GM23338 (cell line): ENCODE measurements at regions not wholly inside any gene's neighbourhood (a gene's known extent, or its start where the extent isn't known, plus 50 kb on each side); places are given as distances from the start of the nearest gene placed in this dataset.

Source experiments
- CTCF ChIP-seq, 2 experiments: fragments of 200-600 bp in 1 of 2; sonication (generic) in 1 of 2; conservative IDR thresholded peaks; 2 replicates each; pipeline versions ENCODE4 v1.5.1 to v1.6.1; 2016 to 2017; ENCODE audit warnings: antibody characterized with exemption in 2 of 2, low read depth in 2 of 2, mild to moderate bottlenecking in 2 of 2, moderate library complexity in 1 of 2
- ETS1 ChIP-seq: IDR thresholded peaks from 2 replicates; pipeline ENCODE4 v1.6.1; 2016; ENCODE audit warnings: antibody characterized with exemption
- EZH2 ChIP-seq: fragments of 200-600 bp; sonication (generic); IDR thresholded peaks from one replicate; pipeline ENCODE4 v1.8.0; 2017; ENCODE audit warnings: antibody characterized with exemption, mild to moderate bottlenecking, low read depth; ENCODE audit not compliant: unreplicated experiment
- EZH2phosphoT487 ChIP-seq: fragments of 200-600 bp; sonication (generic); IDR thresholded peaks from one replicate; pipeline ENCODE4 v1.8.1; 2018; ENCODE audit warnings: antibody characterized with exemption; ENCODE audit not compliant: unreplicated experiment
- JUNB ChIP-seq: IDR thresholded peaks from one replicate; pipeline ENCODE4 v1.6.1; 2016; ENCODE audit warnings: antibody characterized with exemption; ENCODE audit not compliant: unreplicated experiment
- NANOG ChIP-seq: IDR thresholded peaks from 2 replicates; pipeline ENCODE4 v1.6.1; 2016; ENCODE audit warnings: antibody characterized with exemption, borderline replicate concordance
- POLR2AphosphoS5 ChIP-seq: IDR thresholded peaks from 2 replicates; pipeline ENCODE4 v1.6.1; 2016; ENCODE audit warnings: antibody characterized with exemption, low read depth
- REST ChIP-seq: IDR thresholded peaks from one replicate; pipeline ENCODE4 v1.6.1; 2018; ENCODE audit warnings: antibody characterized with exemption; ENCODE audit not compliant: unreplicated experiment
- STAT1 ChIP-seq: IDR thresholded peaks from one replicate; pipeline ENCODE4 v1.6.1; 2016; ENCODE audit warnings: antibody characterized with exemption; ENCODE audit not compliant: unreplicated experiment

- TF ChIP-seq CTCF (conservative IDR thresholded peaks at IDR 0.05; ENCODE audit: low read depth in 2 of 2): no peak
- TF ChIP-seq POLR2AphosphoS5: no peak
- no peak for TF ChIP-seq EZH2
- TF ChIP-seq JUNB: no peak
- no peak for TF ChIP-seq STAT1
- no peak for TF ChIP-seq NANOG
- no peak for TF ChIP-seq EZH2phosphoT487
- TF ChIP-seq REST: no peak
- TF ChIP-seq ETS1: no peak
Measured at GRCh38 chr11:131109257-131109656, 193.0 kb upstream of the SNX19 start.
